HG03066 (cell line): ENCODE measurements at regions not wholly inside any gene's neighbourhood (a gene's known extent, or its start where the extent isn't known, plus 50 kb on each side); places are given as distances from the start of the nearest gene placed in this dataset.

ENCODE experiments used
- ATAC-seq: cut with Tn5 transposase; IDR thresholded peaks from one replicate; pipeline ENCODE4 v1.9.1; 2021; ENCODE audit warnings: low read depth; ENCODE audit not compliant: unreplicated experiment

- ATAC-seq, result no peak
Measured at GRCh38 chr9:115986508-115986907, 167.1 kb upstream of the PAPPA start.

- no peak for ATAC-seq
Measured at GRCh38 chr9:115988701-115989100, 164.9 kb upstream of the PAPPA start.

- no peak for ATAC-seq
Measured at GRCh38 chr9:115989831-115990230, 163.8 kb upstream of the PAPPA start.

- ATAC-seq, result no peak
Measured at GRCh38 chr9:115992834-115993233, 160.8 kb upstream of the PAPPA start.

GRCh38 chr9:115997923-115998322 lies 155.7 kb upstream of the PAPPA start:
- no peak for ATAC-seq

- no peak for ATAC-seq
Measured at GRCh38 chr9:115998666-115999065, 154.9 kb upstream of the PAPPA start.

- ATAC-seq, result no peak
Measured at GRCh38 chr9:115999498-115999897, 154.1 kb upstream of the PAPPA start.

GRCh38 chr9:116000748-116001329 lies 152.8 kb upstream of the PAPPA start:
- no peak for ATAC-seq

GRCh38 chr9:116002181-116002580 lies 151.4 kb upstream of the PAPPA start:
- ATAC-seq, result no peak

- no peak for ATAC-seq
Measured at GRCh38 chr9:116002624-116003023, 151.0 kb upstream of the PAPPA start.

- ATAC-seq, result no peak
Measured at GRCh38 chr9:116003397-116003796, 150.2 kb upstream of the PAPPA start.

GRCh38 chr9:116005205-116005604 lies 148.4 kb upstream of the PAPPA start:
- ATAC-seq, result no peak

- ATAC-seq, result no peak
Measured at GRCh38 chr9:116007824-116008223, 145.8 kb upstream of the PAPPA start.

- ATAC-seq, result no peak
Measured at GRCh38 chr9:116008278-116008677, 145.3 kb upstream of the PAPPA start.

- no peak for ATAC-seq
Measured at GRCh38 chr9:116009420-116009819, 144.2 kb upstream of the PAPPA start.

- no peak for ATAC-seq
Measured at GRCh38 chr9:116015855-116016254, 137.7 kb upstream of the PAPPA start.

GRCh38 chr9:116020146-116020545 lies 133.4 kb upstream of the PAPPA start:
- ATAC-seq, result no peak

GRCh38 chr9:116020801-116021200 lies 132.8 kb upstream of the PAPPA start:
- ATAC-seq, result no peak

- ATAC-seq, result no peak
Measured at GRCh38 chr9:116027096-116027495, 126.5 kb upstream of the PAPPA start.

- no peak for ATAC-seq
Measured at GRCh38 chr9:116027511-116027910, 126.1 kb upstream of the PAPPA start.

- no peak for ATAC-seq
Measured at GRCh38 chr9:116027951-116028350, 125.6 kb upstream of the PAPPA start.

GRCh38 chr9:116030517-116030916 lies 123.1 kb upstream of the PAPPA start:
- no peak for ATAC-seq
